NCI-H526 treated with DMSO at 0.1 percent for 48 hours (cell line): ENCODE measurements at regions not wholly inside any gene's neighbourhood (a gene's known extent, or its start where the extent isn't known, plus 50 kb on each side); places are given as distances from the start of the nearest gene placed in this dataset.

Source experiments
- DNase-seq: peaks from one replicate; lab custom pipeline; 2025; lab: John Stamatoyannopoulos, UW

DNA sequence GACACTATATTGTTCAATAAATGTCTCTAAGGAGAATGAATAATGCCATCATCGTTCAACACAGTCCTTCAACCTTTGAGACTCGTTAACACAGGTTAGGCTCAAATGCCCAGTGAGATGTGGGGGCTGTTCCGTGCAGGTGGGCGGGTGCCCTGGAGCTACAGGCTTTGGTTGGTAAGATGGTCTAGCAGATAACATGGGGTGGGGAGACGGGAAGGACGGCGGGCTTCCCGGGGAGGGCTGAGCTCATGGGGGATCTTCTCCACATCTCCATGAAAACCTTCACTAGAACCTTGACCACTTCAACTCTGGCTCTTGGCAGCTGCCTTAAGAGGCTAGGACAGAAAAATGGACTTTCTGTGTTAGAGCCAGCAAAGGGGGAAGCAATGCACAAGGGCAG lies 134.1 kb upstream of the TCERG1L start:
- DNase-seq = no peak

DNA sequence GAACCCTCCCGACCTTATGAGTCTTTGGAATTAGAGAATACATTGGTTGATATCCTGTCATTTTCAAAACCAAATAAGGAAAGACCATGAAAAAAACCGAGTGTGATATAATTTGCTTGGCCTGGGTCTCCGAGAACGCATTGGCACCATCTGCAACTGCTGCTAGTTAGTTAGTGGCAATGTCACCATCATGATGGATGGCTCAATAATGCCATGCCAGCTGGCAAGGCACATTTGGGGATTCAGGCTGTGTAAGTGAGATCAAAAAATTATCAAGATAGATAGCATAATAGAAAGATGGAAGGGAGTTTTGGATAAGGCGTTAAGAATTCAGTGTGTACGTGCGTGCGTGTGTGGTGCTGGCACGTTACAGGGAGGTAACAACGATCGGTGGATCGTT lies 134.7 kb upstream of the TCERG1L start:
- DNase-seq = no peak

DNA sequence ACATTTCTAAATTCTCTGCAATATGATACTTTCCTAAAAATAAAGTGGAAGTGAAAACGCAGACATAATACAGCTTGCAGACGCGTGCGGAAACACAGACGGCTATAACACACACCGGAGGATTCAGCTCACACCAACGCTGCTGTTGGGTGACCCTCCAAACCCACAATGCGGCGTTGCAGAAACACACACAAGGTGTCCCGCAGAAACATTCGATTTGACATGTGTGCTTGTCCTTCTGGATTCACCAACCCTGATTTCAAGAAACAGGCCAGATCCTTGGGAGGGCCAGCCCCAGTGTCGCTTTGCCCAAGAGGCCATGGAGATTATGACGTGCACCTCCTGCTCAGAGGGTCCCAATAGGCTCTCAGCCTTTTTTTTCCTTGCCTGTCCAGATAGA lies 136.7 kb upstream of the TCERG1L start:
- DNase-seq = no peak

DNA sequence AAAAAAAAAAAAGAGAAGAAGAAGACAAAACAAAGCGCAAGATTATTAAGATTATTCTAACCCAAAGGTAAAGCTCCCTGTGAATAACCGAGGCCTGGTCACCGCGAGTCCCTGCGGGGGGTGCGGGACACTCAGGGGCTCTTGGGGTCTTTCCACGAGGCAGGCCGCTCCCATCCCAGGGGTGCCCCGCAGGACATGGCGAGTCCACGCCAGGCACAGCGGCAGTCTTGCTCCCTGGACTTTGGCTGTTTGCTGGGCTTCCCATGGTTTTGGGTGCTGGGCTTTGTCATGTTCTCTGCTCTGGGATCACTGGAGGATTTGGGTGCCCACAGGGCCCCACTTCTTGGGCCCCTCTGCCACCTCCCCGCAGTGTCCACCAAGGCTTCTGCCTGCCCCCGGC lies 137.4 kb upstream of the TCERG1L start:
- DNase-seq = no peak

DNA sequence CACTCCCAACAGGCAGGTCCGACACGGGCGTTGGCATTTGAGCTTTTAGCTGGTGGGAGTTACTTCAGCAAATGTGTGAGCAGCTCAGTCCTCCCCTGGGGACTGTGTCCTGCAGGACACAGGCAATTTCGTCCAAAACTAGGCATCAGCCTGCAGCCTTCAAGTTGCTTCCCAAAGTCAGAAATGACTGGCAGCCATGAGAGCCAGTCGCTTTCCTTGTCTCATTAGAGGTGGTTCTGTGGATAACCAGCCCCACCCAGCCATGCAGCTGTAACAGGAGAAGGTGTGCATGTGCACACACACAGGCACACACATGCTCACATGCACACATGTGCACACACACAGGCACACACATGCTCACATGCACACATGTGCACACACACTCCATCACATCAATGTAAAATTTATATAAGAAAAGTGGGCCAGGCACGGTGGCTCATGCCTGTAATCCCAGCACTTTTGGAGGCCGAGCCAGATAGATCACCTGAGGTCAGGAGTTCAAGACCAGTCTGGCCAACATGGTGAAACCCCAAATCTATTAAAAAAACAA lies 138.8 kb upstream of the TCERG1L start:
- no peak for DNase-seq

DNA sequence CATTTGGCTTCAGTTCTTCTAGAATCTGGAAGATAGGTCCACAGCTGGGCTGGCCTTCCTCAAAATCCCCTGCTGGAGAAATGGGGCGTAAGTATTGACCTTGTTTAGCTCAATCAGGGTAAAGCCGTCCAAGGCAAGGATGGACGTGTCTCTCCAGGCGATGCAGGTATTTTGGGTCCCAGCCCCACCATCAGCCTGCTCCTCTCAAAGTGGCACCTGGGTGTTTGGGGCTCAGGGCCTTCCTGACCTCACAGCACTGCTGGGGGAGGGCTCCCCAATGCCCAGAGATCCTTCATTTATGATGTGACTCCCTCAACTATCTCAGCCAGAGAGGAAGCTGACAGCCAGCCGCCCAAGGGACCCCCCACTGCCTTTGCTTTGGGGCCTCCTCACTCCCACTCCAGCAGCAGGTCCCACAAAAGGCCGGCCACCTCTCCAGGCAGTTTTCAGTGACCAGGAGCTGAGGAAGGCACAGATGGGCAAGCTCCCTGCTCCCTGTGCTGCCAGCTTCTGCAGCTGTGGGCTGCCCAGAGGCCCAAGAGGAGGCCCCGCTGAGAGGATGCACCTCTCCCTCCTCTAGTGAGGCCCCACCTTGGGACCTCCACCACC lies 140.0 kb upstream of the TCERG1L start:
- no peak for DNase-seq

DNA sequence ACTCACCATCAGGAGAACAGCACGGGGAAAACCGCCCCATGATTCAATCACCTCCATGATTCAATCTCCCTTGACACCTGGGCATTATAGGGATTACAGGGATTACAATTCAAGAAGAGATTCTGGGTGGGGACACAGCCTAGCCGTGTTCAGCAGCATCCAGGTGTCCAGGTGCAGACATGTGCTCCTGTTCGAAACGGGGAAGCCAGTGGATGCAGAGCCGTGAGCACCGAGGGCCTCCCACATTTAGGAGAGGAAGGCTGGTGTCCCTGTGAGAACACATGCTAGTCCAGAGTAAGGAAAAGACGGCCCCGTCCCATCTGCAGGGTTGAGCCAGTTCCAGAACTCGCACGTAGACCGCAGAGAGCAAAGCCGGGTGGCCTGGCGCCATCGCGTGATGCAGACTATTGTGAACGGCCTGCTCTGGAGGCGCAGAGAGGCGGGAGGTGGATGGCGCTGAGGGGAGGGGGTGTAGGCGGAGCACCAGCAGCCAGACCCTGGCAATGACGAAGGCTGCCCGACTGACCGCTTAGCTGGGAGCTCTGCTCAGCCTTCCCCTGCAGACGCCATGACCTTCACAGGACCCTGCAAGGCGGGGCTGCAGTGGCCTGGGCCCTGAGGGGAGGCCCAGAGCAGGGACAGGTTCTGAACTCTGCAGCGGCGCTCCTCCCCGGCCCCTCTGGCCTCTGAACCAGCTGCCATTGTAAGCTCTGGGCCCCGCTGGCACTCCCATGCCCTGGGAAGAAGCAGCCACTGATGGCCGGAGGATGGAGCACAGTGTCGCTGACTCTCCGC lies 141.6 kb upstream of the TCERG1L start:
- DNase-seq = no peak

DNA sequence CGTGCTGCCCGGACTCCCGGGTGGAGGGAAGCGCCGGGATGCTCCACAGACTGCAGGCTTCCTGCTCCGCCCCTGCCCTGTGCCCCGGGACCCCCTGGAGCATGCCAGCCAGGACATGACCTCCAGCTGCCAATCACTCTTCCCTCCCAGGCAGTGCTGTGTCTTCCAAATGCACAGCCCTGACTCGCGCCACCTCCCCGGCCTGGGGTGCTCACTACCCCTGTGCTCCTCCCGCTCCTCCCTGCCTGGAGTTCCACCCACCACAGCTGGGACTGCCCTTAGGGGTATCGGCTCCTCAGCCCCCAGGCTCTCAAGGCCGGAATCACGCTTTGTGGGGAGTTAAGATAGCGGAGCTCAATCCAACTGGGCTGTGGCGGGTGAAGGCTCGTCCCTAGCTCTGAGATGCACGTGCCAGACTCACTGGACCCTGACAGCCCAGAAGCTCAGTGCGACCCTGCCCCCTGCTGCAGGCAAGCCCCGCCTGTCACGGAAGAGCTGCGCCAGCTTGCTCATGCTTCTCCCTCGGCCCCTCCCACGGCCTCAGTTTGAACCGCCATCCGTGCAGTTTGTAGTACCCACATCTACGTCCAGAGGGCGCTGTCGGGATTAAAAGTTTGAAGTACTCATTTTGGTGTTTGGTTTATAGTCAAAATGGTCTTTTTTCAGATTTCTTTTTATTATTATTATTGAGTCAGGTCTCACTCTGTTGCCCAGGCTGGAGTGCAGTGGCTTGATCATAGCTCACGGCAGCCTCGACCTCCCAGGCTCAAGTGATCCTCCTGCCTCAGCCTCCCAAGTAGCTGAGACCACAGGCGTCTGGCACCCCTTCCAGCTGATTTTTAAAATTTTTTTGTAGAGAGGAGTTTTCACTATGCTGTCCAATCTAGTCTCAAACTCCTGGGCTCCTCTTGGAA lies 142.5 kb upstream of the TCERG1L start:
- DNase-seq = peak; percentile 18

DNA sequence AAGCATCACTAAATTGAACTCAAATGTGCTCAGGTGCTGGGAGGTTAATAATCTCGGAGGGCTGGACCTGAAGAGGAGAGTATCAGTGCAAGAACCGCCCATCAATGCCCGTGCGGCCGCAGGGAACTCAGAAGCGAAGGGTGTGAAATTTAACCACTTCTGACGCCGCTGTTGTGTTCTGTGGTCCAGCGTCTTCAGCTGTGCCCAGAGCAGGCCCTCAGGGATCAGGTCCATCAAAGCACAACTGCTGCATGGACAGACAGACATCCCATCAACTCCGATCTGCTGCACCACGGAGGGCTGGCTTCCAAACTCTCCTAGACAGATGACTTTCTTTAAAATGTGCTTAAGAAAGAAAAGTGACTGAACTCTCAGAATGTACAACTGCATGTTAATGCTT lies 144.9 kb upstream of the TCERG1L start:
- no peak for DNase-seq

DNA sequence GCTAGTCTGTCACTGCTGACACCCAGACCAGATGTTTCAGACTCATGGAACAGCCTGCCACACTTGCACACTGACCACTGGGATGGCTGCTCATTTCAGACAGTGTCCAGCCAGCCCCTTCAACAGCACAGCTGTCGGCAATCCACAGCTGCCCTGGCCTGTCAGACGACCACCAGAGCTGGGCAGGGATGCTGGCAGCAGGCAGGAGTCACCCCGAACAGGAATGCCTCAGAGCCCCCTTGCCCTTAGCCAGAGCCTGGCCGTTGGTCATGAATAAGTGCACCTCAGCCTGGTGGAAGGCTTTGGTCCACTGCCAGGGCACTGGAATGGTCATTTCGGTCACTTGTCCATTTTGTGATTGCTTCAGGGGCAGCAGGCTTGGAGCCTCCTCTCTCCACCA lies 149.6 kb upstream of the TCERG1L start:
- DNase-seq = no peak

DNA sequence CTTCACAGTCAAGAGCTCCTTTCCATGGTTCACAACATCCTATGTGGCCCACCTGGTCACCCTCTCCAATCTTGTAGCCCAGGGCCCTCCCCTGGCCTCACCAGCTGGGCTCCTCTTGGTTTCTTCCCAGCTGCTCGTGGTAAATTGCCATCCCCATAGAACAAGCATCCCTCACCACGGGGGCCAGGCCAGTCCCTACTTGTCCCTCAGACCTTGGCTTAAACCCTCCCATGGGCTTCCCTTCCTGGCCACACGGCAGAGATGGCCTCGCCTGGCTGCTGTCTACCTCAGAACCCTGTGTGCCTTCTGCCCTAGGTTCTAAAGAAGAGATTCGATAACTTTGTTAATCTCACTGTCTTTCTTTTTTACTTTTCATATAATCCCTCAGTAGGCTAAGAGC lies 153.3 kb upstream of the TCERG1L start:
- no peak for DNase-seq

DNA sequence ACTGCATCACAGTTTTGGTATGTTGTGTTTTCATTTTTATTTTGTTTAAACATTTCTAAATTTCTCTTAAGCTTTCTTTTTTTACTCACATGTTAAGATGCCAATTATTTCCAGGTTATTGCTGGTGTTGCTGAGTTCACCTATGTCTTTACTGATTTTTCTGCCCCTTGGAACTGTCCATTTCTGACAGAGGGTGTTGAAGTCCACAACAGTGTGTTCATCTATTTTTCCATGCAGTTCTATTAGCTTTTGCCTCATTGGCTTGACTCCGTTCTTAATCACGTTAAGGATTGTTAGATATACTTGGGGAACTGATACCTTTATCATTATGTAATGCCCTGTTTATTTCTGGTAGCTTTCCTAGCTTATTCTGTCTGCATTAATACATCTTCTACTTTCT lies 158.0 kb upstream of the TCERG1L start:
- no peak for DNase-seq

DNA sequence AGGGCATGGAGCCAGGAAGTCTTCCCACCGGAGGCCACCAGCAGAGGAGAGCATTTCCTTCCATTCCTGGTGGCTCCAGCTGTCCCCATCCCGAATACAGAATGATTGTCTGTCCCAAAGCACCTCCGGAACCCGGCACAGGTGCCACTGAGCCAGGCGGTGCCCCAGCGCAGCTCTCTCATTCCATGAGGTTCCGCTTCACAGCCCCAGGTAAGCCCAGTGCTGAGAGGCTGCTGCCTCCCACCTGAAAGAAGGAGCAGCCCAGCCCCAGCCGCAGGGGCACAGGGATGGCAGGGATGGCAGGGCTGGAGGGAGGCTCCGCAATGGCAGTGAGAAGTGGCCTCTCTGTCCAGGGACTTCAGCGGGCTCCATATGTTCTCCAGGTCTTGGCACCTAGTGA lies 162.1 kb upstream of the TCERG1L start:
- no peak for DNase-seq

DNA sequence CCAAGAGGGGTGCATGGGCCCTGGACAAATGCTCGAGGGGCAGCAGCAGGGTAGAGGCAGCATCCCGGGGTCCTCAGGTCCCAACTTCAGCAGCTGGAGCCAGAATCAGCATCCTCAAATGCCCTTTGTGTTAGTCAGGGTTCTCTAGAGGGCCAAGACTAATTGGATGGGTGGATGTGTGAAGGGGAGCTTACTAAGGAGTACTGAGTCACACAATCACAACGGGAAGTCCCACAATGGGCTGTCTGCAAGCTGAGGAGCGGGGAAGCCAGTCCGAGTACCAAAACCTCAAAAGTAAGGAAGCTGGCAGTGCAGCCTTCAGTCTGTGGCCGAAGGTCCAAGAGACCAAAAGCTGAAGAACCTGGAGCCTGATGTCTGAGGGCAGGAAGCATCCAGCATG lies 162.9 kb upstream of the TCERG1L start:
- DNase-seq = no peak

DNA sequence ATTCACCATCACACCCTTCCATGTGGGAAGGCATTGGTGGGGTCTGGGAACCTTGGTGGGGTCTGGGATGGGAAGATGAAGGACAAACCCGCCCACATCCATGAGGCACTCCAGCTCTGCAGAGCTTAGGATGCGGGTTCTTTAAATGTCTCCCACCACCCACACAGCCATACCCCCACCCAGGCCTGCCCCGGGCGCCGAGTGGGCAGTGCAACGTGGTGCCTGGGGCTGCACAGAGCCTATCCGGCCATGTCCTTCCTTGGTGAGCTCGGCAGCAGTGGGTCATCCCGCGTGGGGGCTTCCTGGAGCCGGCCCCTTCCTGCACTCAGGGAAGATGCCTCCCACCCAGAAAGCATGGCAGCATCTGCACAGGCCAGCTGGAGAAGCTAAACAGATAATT lies 163.5 kb upstream of the TCERG1L start:
- DNase-seq = no peak

DNA sequence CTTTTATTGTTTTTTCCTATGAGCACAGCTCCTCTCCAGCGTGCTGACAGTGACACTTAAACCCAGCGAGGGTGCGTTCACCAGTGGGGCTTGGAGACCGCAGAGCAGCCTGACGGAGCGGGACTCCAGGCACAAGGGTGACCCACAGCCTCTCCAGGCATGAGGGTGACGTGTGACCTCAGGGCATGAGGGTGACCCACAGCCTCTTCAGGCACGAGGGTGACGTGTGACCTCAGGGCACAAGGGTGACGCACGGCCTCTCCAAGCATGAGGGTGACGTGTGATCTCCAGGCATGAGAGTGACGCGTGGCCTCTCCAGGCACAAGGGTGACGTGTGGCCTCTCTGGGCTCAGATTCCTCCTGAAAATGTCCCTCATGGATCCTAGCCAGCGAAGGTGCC lies 164.3 kb upstream of the TCERG1L start:
- no peak for DNase-seq

DNA sequence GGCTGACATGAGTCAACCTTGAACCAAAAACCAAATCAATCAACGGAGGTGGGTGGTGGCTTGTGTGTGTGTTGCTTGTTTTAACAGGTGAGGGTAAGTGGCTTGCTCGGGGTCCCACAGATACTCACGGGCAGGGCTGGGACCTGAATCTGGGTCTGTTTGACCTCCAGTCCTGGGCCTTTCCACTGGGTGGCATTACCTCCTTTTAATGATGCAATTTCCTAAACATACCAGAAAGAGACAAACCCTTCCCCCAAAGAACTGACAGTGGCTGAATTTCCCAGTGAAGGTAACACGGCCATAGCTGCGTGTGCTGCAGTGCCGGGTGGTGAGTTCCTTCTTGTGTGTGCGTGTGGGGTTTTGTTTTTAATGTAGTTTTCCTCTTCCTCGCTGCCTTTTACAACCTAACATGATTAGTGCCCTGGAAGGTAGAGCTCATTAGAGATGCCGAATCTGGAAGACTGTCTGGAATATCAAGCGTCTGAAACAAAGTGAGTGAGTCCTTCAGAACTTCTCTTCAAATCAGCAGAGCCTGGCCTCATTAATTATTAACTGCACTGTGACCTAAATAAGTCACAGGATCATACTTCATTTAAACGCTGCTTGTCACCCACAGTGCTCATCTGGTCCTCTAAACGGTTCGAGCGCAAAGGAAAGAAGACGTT lies 166.1 kb upstream of the TCERG1L start:
- DNase-seq = no peak

DNA sequence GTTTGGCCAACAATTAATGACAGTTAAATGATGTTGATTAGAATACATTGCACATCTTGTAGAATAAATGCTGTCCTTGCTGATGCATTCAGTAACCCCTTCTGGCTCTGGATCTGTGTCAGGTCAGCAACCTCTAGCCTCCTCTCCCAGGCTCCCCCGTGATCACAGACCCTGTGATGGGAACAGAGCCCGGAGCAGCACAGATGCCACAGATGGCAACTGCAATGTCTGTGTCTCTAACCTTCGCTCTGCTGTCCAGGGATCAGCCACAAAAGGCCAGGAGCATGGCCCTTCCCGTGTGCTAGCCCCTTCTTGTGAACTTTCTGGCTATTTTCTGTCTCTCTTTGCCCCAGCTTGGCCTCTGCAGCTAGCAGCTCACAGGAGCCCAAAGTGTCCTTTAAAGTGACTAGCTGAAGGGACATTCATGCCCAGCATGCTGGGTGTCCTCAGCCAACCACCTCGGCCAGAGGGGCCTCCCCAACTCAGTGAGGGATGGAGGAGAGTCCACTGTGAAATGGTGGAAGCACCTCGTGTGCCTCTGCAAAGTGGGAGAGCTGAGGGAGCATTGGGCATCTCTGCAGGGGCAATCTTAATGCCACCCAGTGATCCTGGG lies 167.0 kb upstream of the TCERG1L start:
- no peak for DNase-seq

DNA sequence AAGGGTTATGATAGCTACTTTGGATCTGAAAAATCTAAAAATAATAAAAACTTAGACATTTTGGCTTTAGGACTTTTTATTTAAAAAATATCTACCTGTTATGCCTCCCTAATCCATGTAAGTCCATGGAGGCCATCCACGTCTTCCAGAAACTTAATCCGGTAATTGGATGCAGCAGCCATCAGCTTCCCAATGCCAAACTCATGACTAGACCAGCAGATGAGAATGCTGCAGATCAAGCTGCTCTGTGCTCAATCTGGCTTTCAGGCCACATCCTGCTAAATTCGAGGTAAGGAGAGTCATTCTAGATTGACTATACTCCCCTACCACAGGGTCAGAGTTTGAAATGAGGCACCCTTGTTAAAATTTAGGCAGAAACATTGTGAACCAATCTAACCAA lies 168.5 kb upstream of the TCERG1L start:
- DNase-seq = no peak

DNA sequence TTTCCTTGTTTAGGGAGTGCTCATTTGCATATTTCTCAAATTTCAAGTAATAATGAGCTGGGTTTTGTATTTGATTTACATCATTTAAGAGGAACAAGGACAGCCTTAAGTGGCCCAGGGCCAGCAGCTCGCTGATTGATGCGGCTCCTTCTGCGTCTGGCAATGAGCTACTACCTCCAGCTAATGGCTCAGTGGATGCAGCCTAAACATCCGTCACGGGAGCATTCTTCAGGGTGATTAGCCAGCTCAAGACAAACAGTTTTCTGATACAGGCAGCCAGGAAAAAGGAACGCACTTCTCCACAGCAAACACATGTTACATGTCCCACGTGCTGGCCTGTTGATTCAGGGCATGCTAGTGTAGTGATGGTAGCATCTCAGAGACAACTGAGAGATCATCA lies 169.3 kb upstream of the TCERG1L start:
- peak; percentile 49 for DNase-seq

DNA sequence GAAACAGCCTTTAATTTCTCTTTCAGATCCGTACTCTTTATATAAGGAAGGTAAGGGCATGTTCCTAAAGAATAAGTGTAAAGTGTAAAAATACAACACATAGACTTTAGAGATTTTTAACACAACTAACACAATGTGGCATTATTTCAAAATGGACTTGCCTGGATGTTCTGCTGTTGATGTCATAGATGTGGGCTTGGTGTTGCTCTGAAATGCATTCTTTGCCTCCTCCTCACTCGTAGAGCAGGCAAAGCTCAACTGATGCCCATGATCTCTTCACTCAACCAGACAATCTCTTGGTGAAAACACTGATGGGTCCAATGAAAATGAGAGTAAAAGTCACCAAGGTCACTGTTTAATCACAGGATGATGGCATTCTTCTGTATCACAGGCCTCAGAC lies 174.2 kb upstream of the TCERG1L start:
- DNase-seq = no peak

DNA sequence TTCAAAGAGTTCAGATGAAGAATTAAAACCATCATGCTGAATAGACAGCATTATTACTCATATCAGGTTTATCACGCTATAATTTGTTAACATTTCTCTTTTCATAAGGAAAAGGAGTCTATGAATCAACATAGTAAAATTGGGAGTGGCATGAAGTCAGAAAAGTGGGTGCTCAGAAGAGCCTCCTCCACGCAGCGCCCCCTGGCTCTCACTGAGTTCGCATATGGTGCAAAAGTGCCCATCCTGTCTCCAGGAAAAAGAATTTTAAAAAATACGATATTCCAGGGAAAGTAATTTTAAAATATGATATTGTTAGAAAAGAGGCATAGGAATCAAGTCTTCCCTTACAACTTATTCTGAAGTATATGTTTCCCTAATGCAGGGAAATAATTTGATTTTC lies 176.3 kb upstream of the TCERG1L start:
- DNase-seq = no peak
